CD4-positive, alpha-beta T cell (primary cell): ENCODE measurements at regions not wholly inside any gene's neighbourhood (a gene's known extent, or its start where the extent isn't known, plus 50 kb on each side); places are given as distances from the start of the nearest gene placed in this dataset.

Source experiments
- ATAC-seq: fragments of 200-7000 bp; cut with Tn5 transposase; one replicate; pipeline ENCODE4 v1.10.0; 2022; ENCODE audit warnings: mild to moderate bottlenecking; ENCODE audit not compliant: poor library complexity
- CTCF ChIA-PET: fragments of 350-600 bp; sonication (Branson Sonifier 250); formaldehyde crosslinking; loops from one replicate; lab custom pipeline; 2021; ENCODE audit warnings: antibody characterized with exemption, inconsistent platforms; lab: Charles Lee
- POLR2A ChIA-PET: fragments of 350-600 bp; sonication (Branson Sonifier 250); formaldehyde crosslinking; loops from one replicate; lab custom pipeline; 2021; ENCODE audit warnings: antibody characterized with exemption, inconsistent platforms; lab: Charles Lee
- DNase-seq, 14 experiments: peaks; one replicate each; pipeline ENCODE4 v3.0.0-alpha.2; 2013 to 2020; ENCODE audit warnings: mixed read lengths in 2 of 14
- H3K27ac ChIP-seq, 2 donors: one replicate each; pipeline versions ENCODE4 v1.5.1 to v1.7.0; 2013; ENCODE audit warnings: low read length in 2 of 2, low read depth in 1 of 2, mild to moderate bottlenecking in 1 of 2
- H3K27me3 ChIP-seq, 2 experiments: 1 replicate in 1 of 2; 2 replicates in 1 of 2; pipeline versions ENCODE4 v1.6.1 to v1.7.0; 2013; ENCODE audit warnings: low read length in 2 of 2, control low read depth in 1 of 2, mild to moderate bottlenecking in 1 of 2, moderate library complexity in 1 of 2; ENCODE audit not compliant: insufficient read depth in 2 of 2, control insufficient read depth in 1 of 2
- H3K36me3 ChIP-seq: one replicate; pipeline ENCODE4 v1.6.1; 2013; ENCODE audit warnings: low read length, control low read depth; ENCODE audit not compliant: insufficient read depth
- H3K4me1 ChIP-seq: one replicate; pipeline ENCODE4 v1.6.1; 2013; ENCODE audit warnings: low read length, control low read depth; ENCODE audit not compliant: insufficient read depth
- H3K4me3 ChIP-seq: one replicate; pipeline ENCODE4 v1.5.1; 2013; ENCODE audit warnings: mild to moderate bottlenecking, low read length, moderate library complexity
- H3K9me3 ChIP-seq, 2 experiments: 1 replicate in 1 of 2; 2 replicates in 1 of 2; pipeline versions ENCODE4 v1.6.1 to v1.7.0; 2013; ENCODE audit warnings: low read length in 2 of 2, mild to moderate bottlenecking in 2 of 2, control low read depth in 1 of 2, moderate library complexity in 1 of 2; ENCODE audit not compliant: control insufficient read depth in 1 of 2, insufficient read depth in 1 of 2
- H3K27ac Mint-ChIP-seq: one replicate; pipeline ENCODE4 v1.8.0; 2020; ENCODE audit warnings: mixed read lengths
- H3K27me3 Mint-ChIP-seq: one replicate; pipeline ENCODE4 v1.8.0; 2021; ENCODE audit warnings: mixed read lengths
- H3K36me3 Mint-ChIP-seq: one replicate; pipeline ENCODE4 v1.8.0; 2021; ENCODE audit warnings: low read depth, mixed read lengths
- H3K4me1 Mint-ChIP-seq: one replicate; pipeline ENCODE4 v1.8.0; 2021; ENCODE audit warnings: low read depth, mixed read lengths
- H3K4me3 Mint-ChIP-seq: one replicate; pipeline ENCODE4 v1.8.0; 2020; ENCODE audit warnings: mild to moderate bottlenecking, mixed read lengths
- H3K9me3 Mint-ChIP-seq: one replicate; pipeline ENCODE4 v1.8.0; 2020; ENCODE audit warnings: mixed read lengths
- CTCF ChIP-seq: fragments of 200-600 bp; IDR thresholded peaks from one replicate; pipeline ENCODE4 v1.8.0; 2022; ENCODE audit warnings: antibody characterized with exemption, mild to moderate bottlenecking
- intact Hi-C, 2 experiments: fragments of 100-400 bp; cut with DNase I in 1 of 2; cut with micrococcal nuclease in 1 of 2; formaldehyde crosslinking; loops; one replicate each; pipeline versions ENCODE4 v1.15.1 to v1.9.0; 2023 to 2025; cut with DNase I, micrococcal nuclease

- intact Hi-C loops: no loop called here
- H3K27me3 ChIP-seq: no peaks in the 10 kb centered on the region
- ATAC-seq (no peak), DNase-seq (no peak)
- ChIA-PET CTCF (no interaction called here), POLR2A (no interaction called here)
- H3K4me1 Mint-ChIP-seq: no peaks in the 10 kb centered on the region
- no peaks in the 10 kb centered on the region for H3K36me3 ChIP-seq
- H3K9me3 Mint-ChIP-seq: peaks cover 7% of the 10 kb centered on the region
- H3K27ac Mint-ChIP-seq: no peak overlapping the region
- H3K4me3 ChIP-seq: no peak overlapping the region
- no peak overlapping the region for H3K4me3 Mint-ChIP-seq
- H3K9me3 ChIP-seq: no peaks in the 10 kb centered on the region
- H3K36me3 Mint-ChIP-seq: no peaks in the 10 kb centered on the region
- no peak overlapping the region for H3K27ac ChIP-seq
- H3K27me3 Mint-ChIP-seq: no peaks in the 10 kb centered on the region
- TF ChIP-seq CTCF: no peak
- no peaks in the 10 kb centered on the region for H3K4me1 ChIP-seq
Observed at GRCh38 chr7:153808117-153808516, 244.1 kb upstream of the DPP6 start.

GRCh38 chr7:153829525-153829924 is 222.7 kb upstream of the DPP6 start:
- TF ChIP-seq CTCF: no peak
- Mint-ChIP-seq H3K4me3 (no peak overlapping the region), H3K36me3 (no peaks in the 10 kb centered on the region), H3K27ac (no peak overlapping the region), H3K4me1 (no peaks in the 10 kb centered on the region), H3K27me3 (no peaks in the 10 kb centered on the region), H3K9me3 (peaks cover 15% of the 10 kb centered on the region)
- ATAC-seq (no peak), DNase-seq (no peak)
- H3K27ac ChIP-seq: no peak overlapping the region
- H3K27me3 ChIP-seq: no peaks in the 10 kb centered on the region
- intact Hi-C loops: no loop called here
- ChIA-PET CTCF (no interaction called here), POLR2A (no interaction called here)
- no peaks in the 10 kb centered on the region for H3K36me3 ChIP-seq
- no peak overlapping the region for H3K4me3 ChIP-seq
- peaks cover 0 to 11% of the 10 kb centered on the region in 2 experiments for H3K9me3 ChIP-seq
- H3K4me1 ChIP-seq: no peaks in the 10 kb centered on the region

- no peaks in the 10 kb centered on the region for H3K27me3 ChIP-seq
- H3K27me3 Mint-ChIP-seq: no peaks in the 10 kb centered on the region
- TF ChIP-seq CTCF: no peak
- no peak overlapping the region for H3K27ac Mint-ChIP-seq
- H3K4me1 Mint-ChIP-seq: no peaks in the 10 kb centered on the region
- no peak overlapping the region for H3K27ac ChIP-seq
- H3K4me3 ChIP-seq: no peak overlapping the region
- POLR2A ChIA-PET: no interaction called here
- CTCF ChIA-PET: no interaction called here
- peaks cover 0 to 14% of the 10 kb centered on the region in 2 experiments for H3K9me3 ChIP-seq
- H3K4me1 ChIP-seq: no peaks in the 10 kb centered on the region
- H3K9me3 Mint-ChIP-seq: peaks cover 3% of the 10 kb centered on the region
- no peak for DNase-seq
- intact Hi-C loops: no loop called here
- H3K36me3 Mint-ChIP-seq: no peaks in the 10 kb centered on the region
- H3K4me3 Mint-ChIP-seq: no peak overlapping the region
- H3K36me3 ChIP-seq: no peaks in the 10 kb centered on the region
- no peak for ATAC-seq
Observed at GRCh38 chr7:153832160-153832559, 220.0 kb upstream of the DPP6 start.
